GM03348 (cell line): ENCODE measurements at regions not wholly inside any gene's neighbourhood (a gene's known extent, or its start where the extent isn't known, plus 50 kb on each side); places are given as distances from the start of the nearest gene placed in this dataset.

Experiments
- DNase-seq: peaks from one replicate; pipeline ENCODE4 v3.0.0; 2012; ENCODE audit warnings: low spot score

GRCh38 chr15:95494971-95495541, 835.4 kb upstream of the NR2F2 start:
- no peak for DNase-seq

DNA sequence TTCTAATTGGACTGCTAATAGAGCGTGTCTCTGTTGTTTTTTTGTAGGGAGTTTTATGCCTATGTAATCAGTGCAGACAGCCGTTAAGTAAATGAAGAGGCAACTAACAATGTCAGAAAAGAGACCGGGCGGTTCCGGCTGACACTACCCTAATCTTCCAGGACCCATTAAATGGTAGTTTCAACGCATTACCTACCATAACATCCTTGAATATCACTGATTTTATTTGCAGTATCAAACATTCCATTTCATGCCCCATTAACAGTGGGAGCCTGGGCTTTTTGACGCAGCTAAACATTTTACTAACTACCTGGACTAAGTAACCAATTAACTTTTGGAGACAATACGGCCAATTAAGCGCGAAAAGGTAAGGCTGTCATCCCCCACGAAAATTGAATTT, 832.9 kb upstream of the NR2F2 start:
- no peak for DNase-seq

DNA sequence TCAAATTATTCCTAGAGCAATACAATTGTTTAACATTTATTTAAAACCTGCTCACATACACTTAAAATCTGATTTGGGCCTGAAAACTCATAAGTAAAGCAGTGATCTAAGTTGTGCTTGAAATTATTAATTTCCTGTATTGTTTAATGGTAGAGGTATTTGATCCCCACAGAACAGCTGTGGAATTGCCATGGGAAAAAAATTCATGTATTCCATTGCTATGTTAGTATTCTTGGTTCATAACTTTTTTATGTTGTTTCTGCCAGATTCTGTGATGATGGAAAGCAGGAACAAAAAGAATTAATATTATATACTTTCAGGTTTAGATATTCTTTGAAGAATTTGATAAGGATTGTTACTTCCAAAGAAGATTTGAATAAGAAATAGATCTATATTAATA, 831.5 kb upstream of the NR2F2 start:
- DNase-seq: no peak

- DNase-seq: no peak
These were observed 831.1 kb upstream of the NR2F2 start for GRCh38 chr15:95499397-95499796.

- no peak for DNase-seq
These were observed 828.6 kb upstream of the NR2F2 start for GRCh38 chr15:95501865-95502264.

DNA sequence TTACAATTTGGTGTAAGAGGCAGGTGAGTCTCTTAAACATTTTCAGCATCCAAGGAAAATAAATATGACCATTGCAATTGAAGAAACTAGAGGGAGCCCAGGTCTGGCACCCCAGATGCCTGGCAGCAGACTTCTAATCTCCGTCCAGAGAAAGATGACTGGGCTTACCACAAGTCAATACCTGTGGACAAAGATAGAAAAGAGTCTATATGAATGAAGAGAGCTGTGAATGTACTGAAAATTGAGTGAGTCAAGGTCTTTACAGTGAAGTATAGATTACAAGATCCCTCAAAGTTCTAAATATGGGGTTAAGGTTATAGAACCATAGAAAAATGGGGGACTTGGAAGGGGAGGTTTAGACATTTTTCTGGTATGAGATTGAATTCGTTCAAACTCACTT, 827.4 kb upstream of the NR2F2 start:
- DNase-seq: no peak

DNA sequence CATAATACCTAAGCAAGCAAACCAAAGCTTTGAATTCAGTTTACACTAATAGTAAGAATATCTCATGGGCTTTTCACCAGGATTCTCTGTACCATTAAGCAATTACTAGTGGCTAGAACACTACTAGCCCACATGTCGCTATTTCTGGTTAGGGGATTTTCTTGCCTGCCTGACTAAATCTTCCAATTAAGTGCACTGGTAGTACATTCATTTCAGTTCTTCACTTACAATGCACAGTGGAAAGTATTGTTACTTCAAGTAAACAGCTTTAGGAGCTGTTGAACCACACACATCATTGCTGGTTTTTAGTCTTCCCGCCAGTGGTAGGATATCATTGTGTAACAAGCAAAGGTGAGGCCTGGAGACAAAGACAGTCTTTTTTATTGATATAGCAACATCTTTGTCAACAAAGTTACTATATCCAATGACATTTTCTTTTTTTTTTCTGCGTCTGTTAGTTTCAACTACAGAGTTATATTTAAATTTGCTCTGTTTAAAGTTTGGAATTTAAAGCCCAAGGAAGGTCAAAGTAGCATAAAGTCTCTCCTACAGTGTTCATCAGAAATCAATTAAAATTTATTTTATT, 826.8 kb upstream of the NR2F2 start:
- no peak for DNase-seq

DNA sequence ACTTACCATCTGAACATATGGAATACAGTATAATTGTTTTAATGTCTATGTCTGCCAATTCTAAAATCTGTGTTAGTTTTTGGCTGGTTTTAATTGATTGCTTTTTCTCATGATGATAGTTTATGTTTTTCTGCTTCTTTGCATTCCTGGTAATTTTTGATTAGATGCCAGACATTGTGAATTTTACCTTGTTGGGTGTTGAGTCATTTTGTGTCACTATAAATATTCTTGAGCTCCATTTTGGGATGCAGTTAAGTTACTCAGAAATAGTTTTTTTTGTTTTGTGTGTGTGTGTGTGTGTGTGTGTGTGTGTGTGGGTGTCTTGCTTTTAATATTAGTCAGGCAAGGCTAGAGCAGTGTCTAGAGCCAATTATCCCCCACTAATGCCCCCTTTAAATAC, 818.8 kb upstream of the NR2F2 start:
- peak; percentile 23 for DNase-seq

- DNase-seq: no peak
These were observed 817.6 kb upstream of the NR2F2 start for GRCh38 chr15:95512906-95513305.

GRCh38 chr15:95519887-95520286, 810.6 kb upstream of the NR2F2 start:
- DNase-seq: no peak

- DNase-seq: no peak
These were observed 810.0 kb upstream of the NR2F2 start for GRCh38 chr15:95520511-95520910.

- DNase-seq: no peak
These were observed 809.6 kb upstream of the NR2F2 start for GRCh38 chr15:95520922-95521321.

DNA sequence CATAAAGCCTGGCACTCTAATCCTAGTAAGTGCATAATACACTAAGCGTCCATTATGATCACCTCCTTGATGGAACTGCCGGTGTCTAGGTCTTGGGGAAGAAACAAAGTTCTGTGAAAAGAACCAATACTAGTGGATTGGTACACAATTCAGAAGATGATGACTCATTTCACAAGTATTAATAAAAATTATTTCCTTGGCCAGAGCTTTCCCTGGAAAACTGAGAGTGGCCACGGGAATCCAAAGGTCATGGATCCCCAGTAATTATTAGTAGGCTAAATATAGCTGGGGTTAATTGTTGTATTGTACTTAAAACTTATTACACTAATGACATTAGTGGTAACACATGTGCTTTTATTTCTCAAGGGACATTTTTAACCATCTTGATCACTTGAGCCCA, 808.0 kb upstream of the NR2F2 start:
- peak; percentile 24 for DNase-seq

DNA sequence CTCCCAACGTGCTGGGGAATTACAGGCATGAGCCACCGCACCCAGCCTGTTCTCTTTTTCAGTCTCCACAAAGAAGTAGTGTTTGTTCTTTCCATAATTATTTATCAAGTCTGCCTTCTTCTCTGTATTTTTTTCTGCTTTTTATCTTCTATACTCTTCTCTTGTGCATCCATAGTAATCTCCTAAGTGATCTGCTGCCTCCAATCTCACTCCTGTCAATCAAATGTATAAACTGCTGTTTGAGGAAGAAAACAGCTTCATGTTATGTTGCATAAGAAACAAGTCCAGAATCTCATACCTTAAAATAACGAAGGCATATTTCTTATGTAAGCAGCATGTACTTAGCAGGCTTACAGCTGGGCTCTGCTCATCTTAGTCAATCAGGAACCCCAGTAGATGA, 801.6 kb upstream of the NR2F2 start:
- no peak for DNase-seq

- no peak for DNase-seq
These were observed 793.9 kb upstream of the NR2F2 start for GRCh38 chr15:95536638-95537037.

DNA sequence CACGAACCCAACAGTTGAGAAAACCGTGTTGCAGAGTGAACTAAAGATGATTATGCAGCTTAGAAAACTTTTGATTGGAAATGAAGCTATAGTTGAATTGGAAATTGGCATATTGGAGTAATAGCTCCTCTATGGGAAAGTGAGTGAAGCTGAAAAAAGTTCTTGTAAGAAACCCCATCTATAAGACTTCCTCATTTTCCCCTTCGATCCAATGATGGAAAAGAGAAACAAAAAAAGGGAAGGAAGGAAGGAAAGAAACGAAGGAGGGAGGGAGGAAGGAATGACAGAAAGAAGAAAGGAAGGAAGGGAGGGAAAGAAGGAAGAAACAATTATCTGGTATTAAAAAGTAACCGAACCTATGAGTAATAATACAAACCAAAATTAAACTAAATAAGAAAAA, 791.8 kb upstream of the NR2F2 start:
- no peak for DNase-seq

DNA sequence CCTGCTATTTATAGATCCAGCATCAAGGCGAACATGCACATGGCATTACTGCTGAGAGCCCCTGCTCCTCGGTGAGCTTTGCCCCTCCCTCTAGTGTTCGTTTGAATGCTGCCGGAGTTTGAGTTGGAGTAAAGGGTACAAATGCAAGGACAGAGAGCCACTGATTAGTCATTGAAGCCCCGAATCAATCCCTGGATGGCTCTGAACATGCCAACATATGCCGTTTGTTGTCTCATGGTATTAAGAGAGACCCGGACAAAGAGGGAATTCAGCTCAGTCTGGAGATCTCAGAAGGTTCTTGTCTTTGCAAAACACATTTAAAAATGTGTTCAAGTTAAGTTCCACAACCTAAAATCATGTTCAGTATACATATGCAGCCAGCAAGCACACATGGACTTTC, 789.2 kb upstream of the NR2F2 start:
- no peak for DNase-seq

- no peak for DNase-seq
These were observed 781.2 kb upstream of the NR2F2 start for GRCh38 chr15:95549168-95549738.

GRCh38 chr15:95550702-95551101, 779.8 kb upstream of the NR2F2 start:
- no peak for DNase-seq

DNA sequence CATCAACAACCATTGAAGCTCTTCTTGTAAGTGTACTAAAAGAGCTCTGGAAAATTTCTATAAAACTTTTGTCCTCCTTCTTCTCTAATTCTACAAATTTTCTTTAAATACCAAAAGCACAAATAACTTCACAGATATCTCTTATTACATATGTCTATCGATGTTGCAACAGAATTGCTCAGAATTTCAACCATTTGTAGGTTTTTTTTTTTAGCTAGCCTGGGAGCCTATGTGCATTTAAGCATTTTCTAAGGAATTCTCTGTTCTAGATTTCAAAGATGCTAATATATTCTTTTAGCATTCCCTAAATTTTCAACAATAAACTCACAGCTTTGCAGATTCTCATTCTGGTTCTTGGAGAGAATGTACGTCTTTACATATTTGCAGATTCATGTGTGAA, 774.3 kb upstream of the NR2F2 start:
- no peak for DNase-seq

DNA sequence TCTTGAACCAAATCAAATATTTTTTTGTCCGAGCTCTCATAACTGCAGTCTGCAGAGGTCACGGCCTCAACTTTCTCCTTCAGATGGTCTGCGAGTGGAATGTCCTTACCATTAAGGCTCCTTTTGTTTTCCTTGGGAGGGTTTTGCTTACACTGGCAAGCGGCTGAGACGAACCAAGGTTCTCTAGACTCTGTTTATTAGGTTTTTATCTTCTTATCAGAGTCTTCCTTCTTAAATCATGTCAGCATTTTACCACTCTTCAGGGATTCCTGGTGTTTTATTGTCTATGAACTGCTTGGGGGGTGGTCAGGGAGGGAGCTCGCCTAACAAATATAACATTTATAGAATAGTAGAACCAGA, 773.7 kb upstream of the NR2F2 start:
- no peak for DNase-seq

GRCh38 chr15:95557226-95558046, 773.1 kb upstream of the NR2F2 start:
- DNase-seq: peak; percentile 85

- DNase-seq: no peak
These were observed 772.4 kb upstream of the NR2F2 start for GRCh38 chr15:95558131-95558530.
